Activated CD8-positive, alpha-beta memory T cell treated with anti-CD3 and anti-CD28 coated beads, Interleukin-2, amount 50 U/mL, for 48 hours (primary cell): ENCODE measurements at regions not wholly inside any gene's neighbourhood (a gene's known extent, or its start where the extent isn't known, plus 50 kb on each side); places are given as distances from the start of the nearest gene placed in this dataset.

Experiments
- DNase-seq: peaks from one replicate; pipeline ENCODE4 v3.0.0-alpha.2; 2020

- no peak for DNase-seq
Observed at GRCh38 chr1:230011333-230012092, 55.5 kb upstream of the GALNT2 start.

- no peak for DNase-seq
Observed at GRCh38 chr1:230012093-230012393, 55.0 kb upstream of the GALNT2 start.

DNA sequence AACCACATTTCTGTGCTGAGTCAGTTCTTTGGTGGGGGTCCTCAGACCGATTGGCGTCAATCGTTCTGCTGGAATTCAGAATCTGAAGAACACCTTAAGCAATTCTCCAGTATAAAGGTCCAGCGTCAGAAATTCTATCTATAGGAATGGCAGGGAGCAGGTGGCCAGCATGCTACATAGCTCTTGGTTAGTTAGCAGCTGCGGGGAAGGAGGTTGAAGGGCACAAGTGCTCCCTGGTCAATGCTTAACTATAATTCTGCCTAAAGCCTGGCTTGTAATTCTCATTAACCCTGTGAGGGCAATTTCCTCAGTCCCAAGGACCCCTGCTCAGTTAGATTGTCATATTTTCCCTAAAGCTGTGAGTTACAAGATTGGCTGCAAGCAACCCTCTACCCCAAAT, 54.3 kb upstream of the GALNT2 start:
- no peak for DNase-seq

DNA sequence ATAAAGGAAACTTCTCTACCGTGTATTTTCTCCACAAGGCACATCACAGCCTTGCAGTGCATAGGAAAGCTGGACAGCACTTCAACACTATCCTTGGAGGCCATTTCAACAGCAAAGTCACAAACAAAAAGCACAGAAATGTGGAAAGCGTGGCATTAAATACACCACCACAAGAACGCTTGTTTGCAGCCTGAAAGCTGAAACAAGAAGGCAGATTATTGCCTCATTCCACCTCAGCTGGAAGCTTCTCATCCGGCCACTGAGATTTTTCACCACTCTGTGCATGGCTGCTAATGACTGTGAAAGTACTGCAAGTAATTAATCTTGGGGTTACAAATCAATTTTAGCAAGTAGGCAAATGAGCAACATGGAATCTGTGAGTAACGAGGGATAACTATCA, 50.9 kb upstream of the GALNT2 start:
- DNase-seq: no peak
